RWPE1 (cell line): ENCODE measurements at regions not wholly inside any gene's neighbourhood (a gene's known extent, or its start where the extent isn't known, plus 50 kb on each side); places are given as distances from the start of the nearest gene placed in this dataset.

Source experiments
- CTCF ChIA-PET: fragments of 350-600 bp; sonication (Branson Sonifier 250); formaldehyde crosslinking; extraction: SDS; loops from one replicate; lab custom pipeline; 2021; lab: Yijun Ruan, JAX
- POLR2A ChIA-PET: fragments of 400-600 bp; formaldehyde crosslinking; extraction: SDS; loops from one replicate; lab custom pipeline; 2020; ENCODE audit warnings: antibody characterized with exemption; ENCODE audit not compliant: low non-redundant PET; lab: Yijun Ruan, JAX
- DNase-seq: peaks from one replicate; pipeline ENCODE4 v3.0.0; 2012; ENCODE audit warnings: low spot score
- H3K27ac ChIP-seq: fragments of 450-650 bp; 2 replicates; pipeline ENCODE4 v1.5.1; 2017
- TF ChIP-seq, protein P1 (sequence below): fragments of 450-650 bp; conservative IDR thresholded peaks from 2 replicates; pipeline ENCODE4 v1.5.1; 2017; ENCODE audit warnings: low read depth, mild to moderate bottlenecking

DNA sequence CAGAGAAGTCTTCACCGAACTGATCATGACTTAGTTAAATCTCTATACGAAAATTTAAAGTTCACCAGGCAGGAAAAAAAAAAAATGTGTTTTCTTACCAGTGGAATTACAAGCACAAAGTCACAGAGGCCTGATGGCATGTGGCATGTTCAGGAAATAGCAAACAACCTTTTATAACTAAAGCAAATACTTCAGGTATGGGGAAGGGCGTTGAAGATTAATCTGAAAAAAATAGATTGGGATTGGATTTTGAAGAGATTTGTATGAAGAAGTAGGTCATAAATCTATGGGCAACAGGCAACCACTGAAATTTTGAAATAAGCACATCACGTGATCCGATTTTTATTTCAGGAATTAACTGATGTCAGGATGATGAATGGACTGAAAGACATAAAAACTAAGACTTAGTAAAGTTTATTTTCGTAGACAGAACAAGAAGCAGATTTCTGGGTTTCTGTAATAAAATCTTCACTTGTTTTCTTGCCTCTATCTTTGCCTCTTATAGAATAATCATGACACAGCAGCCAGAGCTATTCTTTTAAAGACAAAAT lies 295.9 kb upstream of the ADGRL4 start:
- TF ChIP-seq, protein P1, sequence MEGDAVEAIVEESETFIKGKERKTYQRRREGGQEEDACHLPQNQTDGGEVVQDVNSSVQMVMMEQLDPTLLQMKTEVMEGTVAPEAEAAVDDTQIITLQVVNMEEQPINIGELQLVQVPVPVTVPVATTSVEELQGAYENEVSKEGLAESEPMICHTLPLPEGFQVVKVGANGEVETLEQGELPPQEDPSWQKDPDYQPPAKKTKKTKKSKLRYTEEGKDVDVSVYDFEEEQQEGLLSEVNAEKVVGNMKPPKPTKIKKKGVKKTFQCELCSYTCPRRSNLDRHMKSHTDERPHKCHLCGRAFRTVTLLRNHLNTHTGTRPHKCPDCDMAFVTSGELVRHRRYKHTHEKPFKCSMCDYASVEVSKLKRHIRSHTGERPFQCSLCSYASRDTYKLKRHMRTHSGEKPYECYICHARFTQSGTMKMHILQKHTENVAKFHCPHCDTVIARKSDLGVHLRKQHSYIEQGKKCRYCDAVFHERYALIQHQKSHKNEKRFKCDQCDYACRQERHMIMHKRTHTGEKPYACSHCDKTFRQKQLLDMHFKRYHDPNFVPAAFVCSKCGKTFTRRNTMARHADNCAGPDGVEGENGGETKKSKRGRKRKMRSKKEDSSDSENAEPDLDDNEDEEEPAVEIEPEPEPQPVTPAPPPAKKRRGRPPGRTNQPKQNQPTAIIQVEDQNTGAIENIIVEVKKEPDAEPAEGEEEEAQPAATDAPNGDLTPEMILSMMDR: no peak
- POLR2A ChIA-PET: no interaction called here
- no peak for DNase-seq
- no peak overlapping the region for H3K27ac ChIP-seq
- CTCF ChIA-PET: no interaction called here

DNA sequence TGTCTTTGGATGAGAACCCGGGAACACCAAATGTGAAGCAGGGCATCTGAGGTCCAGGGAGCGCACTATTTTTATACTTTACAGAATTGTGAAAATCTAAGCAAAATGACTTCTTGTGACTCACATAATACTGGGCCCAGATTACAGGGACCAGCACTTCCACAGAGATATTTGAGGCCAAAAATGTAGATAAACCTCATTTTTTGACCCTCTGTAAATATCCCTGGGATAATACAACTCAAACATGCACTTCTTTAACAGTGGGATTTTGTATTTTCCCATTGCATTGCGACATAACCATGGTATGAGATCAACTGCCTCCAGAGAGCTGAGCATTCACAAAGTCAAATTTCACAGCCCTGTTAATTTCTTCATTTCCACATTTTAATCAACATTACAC lies 289.4 kb upstream of the ADGRL4 start:
- no peak for DNase-seq
- TF ChIP-seq, protein P1: no peak
- POLR2A ChIA-PET: no interaction called here
- H3K27ac ChIP-seq: no peak overlapping the region
- CTCF ChIA-PET: no interaction called here

DNA sequence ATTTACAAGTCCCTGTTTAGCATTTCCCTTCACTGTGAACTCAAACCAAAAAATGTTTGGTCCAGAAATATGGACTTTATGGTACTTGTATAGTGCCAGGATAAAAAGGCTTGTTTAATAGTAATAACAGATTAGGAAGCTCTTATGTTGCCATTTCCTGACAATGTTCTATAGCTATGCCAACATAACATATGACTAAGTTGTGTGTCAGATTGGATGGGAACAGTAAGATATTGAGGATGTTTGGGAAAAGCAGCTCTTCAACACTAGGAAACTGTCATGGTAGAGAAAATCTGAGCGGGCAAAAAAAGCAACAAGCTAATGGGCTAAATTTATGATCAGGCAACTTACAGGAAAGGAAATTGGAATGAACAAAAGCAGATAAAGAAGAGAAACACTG lies 287.1 kb upstream of the ADGRL4 start:
- ChIA-PET CTCF (no interaction called here), POLR2A (no interaction called here)
- no peak overlapping the region for H3K27ac ChIP-seq
- peak; percentile 18 for DNase-seq
- TF ChIP-seq, protein P1: no peak

DNA sequence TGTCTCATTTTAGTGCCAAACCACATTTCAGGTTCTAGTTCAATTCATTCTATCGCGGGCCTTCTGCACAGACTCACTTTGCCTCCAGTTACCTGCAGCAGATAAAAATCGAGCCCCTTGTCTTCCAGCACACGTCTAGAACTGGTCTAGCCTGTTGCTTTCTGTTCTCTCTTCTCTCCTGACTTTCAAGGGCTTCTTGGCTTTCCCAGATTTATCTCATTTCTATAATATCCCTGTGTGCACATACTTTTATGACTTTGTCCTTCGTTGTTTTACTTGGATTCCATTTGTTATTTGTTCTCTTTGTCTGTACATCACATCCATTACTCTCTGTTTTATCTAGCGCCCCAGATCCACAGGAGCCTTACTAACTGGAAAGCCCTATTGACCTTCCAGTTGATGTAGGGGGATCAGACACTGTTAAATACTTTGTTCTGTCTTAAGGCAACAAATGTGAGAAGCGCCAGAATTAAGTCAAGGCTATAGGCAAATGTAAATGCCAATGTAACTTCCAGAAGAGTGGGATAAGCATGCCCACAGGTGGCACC lies 284.5 kb upstream of the ADGRL4 start:
- no peak for DNase-seq
- CTCF ChIA-PET: no interaction called here
- POLR2A ChIA-PET: no interaction called here
- no peak overlapping the region for H3K27ac ChIP-seq
- TF ChIP-seq, protein P1: no peak

DNA sequence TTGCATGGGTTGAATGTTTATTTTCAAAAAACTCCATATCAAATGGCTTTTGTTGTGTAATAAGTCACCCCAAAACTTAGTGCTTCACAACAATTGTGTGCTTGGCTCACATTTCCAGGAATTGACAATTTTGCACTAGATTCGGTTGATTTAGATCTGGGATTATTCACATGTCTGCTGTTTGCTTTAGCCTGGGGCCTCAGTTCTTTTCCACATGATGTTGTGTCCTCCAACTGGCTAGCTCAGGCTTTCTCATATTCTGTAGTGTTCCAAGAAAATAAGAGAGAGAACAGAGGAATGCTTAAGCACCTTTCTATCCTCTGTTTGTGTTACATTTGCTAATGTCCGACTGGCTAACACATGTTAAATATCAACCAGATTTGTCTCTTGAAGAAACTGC lies 281.5 kb upstream of the ADGRL4 start:
- TF ChIP-seq, protein P1: no peak
- ChIA-PET CTCF (no interaction called here), POLR2A (no interaction called here)
- no peak for DNase-seq
- no peak overlapping the region for H3K27ac ChIP-seq

DNA sequence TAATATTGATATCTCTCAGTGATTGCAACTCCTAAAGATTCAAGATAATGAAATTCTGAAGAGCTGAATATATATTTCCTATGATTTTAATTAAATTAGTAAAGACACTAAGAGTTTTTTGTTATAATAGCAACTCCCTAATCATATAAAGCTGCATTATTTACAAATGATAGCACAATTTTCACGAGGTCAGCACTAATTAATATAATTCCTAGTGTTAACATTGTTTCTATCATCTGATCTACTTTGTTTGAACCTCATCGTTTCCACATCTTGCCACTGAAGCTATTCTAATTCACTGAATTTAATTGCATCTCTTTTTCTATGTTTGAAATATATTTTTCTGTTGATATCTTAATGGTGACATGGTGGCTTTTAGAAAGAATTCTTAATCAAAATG lies 279.1 kb upstream of the ADGRL4 start:
- DNase-seq: no peak
- POLR2A ChIA-PET: no interaction called here
- TF ChIP-seq, protein P1: no peak
- H3K27ac ChIP-seq: no peak overlapping the region
- CTCF ChIA-PET: no interaction called here
